GM18517 (cell line): ENCODE measurements at regions not wholly inside any gene's neighbourhood (a gene's known extent, or its start where the extent isn't known, plus 50 kb on each side); places are given as distances from the start of the nearest gene placed in this dataset.
"Not testable (repeated sequence)": the region's sequence is repeated elsewhere in the genome, so short reads cannot be mapped to it uniquely, and the experiment has no call there.

Experiments used
- ATAC-seq: cut with Tn5 transposase; IDR thresholded peaks from one replicate; pipeline ENCODE4 v1.9.1; 2021; ENCODE audit warnings: mild to moderate bottlenecking, moderate library complexity; ENCODE audit not compliant: unreplicated experiment

GRCh38 chr7:50856806-50857205 is 74.1 kb upstream of the GRB10 start:
- ATAC-seq: no peak

DNA sequence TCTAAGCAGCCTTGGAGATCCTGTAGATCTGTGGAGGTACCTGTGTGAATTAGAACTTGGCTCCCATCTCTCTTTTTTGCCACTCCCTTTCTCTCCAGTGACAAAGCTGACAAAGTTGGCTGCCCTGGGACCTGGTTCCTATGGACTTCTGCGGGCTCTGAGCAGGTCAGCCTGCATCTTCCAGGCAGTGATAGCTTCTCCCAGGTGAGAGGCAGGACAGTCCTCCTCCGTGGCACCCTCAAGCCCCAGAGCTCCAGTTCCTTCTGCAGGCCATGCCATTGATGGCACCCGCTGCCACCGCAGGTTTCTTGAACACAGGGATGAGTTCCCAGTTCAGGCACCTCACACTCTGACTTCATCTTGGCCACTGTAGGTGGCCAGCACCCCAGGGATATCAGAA is 73.5 kb upstream of the GRB10 start:
- no peak for ATAC-seq

- no peak for ATAC-seq
These were observed 72.8 kb upstream of the GRB10 start for GRCh38 chr7:50855526-50855925.

GRCh38 chr7:50854831-50855230 is 72.1 kb upstream of the GRB10 start:
- ATAC-seq: no peak

GRCh38 chr7:50854247-50854646 is 71.6 kb upstream of the GRB10 start:
- ATAC-seq: no peak

- no peak for ATAC-seq
These were observed 70.6 kb upstream of the GRB10 start for GRCh38 chr7:50853311-50853710.

GRCh38 chr7:50852901-50853300 is 70.2 kb upstream of the GRB10 start:
- ATAC-seq: no peak

DNA sequence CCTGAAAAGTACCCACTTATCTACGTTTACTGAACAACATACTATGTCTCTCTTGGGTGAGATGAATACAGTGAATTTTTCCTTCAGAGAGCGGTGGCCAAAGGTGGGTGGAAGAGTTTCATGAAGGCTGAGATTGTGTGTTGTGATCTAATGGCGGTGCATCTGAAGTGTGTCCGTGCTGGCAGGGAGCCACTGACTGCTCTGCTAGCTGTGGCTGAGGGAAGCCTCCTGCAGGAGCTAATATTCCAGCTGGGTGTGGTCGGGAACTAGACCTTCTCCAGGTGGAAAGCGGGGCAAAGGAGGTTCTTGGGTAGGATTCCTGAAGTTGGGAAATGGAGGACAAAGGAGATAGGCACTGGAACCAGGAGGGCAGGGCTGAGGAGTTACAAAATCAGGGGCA is 69.2 kb upstream of the GRB10 start:
- ATAC-seq: no peak

DNA sequence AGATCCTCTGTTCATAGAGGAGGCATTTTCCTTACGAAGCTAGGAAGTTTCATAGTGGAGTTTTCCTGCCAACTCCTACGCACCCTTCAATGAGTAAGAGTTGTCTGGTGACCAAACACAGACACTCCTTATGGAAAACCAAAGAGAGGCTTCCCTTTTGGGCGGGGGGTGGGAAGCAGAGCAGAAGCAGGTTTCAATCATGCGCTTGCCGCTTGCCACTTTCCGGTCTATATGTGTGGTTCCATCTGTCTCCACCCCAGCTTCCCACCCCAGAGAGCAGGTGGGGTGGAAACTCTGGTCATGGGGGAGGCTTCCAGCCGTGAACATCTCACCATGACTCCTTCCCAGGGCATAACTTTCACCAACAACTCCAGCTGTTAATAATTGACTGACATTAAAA is 68.8 kb upstream of the GRB10 start:
- no peak for ATAC-seq

GRCh38 chr7:50849991-50850390 is 67.3 kb upstream of the GRB10 start:
- no peak for ATAC-seq

DNA sequence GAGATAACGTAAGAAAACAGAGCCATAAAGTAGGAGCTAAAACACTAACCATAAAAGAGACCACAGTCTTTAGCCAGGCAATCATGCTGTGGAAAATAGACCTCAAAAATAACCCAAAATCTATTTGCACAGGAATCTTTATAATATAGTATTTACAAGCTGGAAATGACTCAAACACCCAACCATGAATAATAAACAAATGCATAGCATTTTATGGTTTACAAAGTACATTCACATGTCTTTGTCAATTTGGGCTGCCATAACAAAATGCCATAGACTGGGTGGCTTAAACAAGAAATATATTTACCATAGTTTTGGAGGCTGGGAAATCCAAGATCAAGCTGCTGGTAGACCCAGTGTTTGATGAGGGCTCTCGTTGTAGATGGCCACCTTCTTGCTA is 65.5 kb upstream of the GRB10 start:
- no peak for ATAC-seq

GRCh38 chr7:50844861-50845260 is 62.2 kb upstream of the GRB10 start:
- ATAC-seq: not testable (repeated sequence)

DNA sequence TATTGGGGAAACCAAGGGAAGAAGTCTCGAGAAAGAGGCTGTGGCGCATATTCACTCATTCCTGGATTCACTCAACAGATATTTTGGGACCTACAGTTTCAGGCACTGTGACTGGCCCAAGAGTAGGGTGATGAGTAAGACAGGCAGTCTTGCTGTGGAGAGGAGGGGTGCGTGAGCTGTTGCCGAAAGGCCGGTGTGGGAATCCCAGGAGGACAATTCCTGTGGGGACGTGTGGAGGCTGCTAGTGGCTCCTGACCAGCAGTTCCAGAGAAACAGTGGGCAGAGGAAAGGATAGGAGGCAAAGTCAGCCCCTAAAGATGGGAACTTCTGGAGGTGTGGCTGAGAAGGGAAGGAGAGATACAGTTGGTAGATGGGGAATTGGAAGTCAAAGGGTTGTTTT is 59.3 kb upstream of the GRB10 start:
- no peak for ATAC-seq

DNA sequence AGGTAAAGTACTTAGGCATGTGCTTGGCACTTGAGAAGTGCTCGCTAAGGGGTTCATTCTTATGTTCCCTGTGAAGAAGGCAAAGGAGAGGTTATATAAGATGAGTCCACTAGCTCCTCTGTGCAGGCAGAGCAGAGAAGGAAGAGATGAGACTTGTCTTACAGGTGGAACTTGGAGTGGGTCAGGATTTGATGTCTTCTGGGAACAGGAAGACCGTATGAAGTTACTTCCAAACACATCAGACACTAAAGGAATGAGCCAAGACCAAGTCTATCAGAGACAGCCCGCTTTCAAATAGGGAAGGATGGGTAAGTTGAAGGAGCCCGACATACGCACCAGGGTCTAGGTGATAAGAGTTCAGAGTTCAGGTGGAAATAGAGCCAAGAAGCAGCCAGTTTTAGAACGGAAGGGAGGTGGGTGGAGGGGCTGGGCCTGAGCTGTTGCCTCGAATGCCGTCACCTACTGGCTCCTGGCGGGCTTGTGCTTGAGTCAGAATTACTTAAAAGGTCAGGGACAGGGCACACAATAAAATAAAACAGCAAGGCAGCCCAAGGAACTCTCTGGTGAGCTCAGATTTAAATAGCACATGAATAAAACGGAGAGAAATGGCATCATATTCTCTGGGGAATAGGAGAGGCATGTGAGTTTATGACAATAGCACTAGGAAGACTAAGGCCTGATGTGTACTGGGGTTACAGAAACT is 56.1 kb upstream of the GRB10 start:
- no peak for ATAC-seq

- ATAC-seq: no peak
These were observed 55.3 kb upstream of the GRB10 start for GRCh38 chr7:50837965-50838364.

- ATAC-seq: no peak
These were observed 54.0 kb upstream of the GRB10 start for GRCh38 chr7:50836646-50837045.

GRCh38 chr7:50835156-50835555 is 52.5 kb upstream of the GRB10 start:
- no peak for ATAC-seq

- ATAC-seq: no peak
These were observed 52.0 kb upstream of the GRB10 start for GRCh38 chr7:50834679-50835078.

GRCh38 chr7:50834031-50834535 is 51.4 kb upstream of the GRB10 start:
- no peak for ATAC-seq

- no peak for ATAC-seq
These were observed 50.0 kb upstream of the GRB10 start for GRCh38 chr7:50832744-50833143.
